PFSK-1 (cell line): ENCODE measurements at regions not wholly inside any gene's neighbourhood (a gene's known extent, or its start where the extent isn't known, plus 50 kb on each side); places are given as distances from the start of the nearest gene placed in this dataset.

ENCODE experiments used
- FOXP2 ChIP-seq: optimal IDR thresholded peaks from 2 replicates; pipeline ENCODE3; 2011; ENCODE audit warnings: borderline replicate concordance, control low read depth, inconsistent platforms; ENCODE audit not compliant: insufficient read depth; ENCODE audit errors: extremely low read length, extremely low read depth
- POLR2AphosphoS5 ChIP-seq: IDR thresholded peaks from 2 replicates; pipeline ENCODE4 v1.6.1; 2012; ENCODE audit warnings: low read depth, mild to moderate bottlenecking, control low read depth, low read length, moderate library complexity
- REST ChIP-seq, 2 experiments: IDR thresholded peaks; 2 replicates each; pipeline versions ENCODE4 v1.6.1 to v1.8.0; 2011 to 2012; ENCODE audit warnings: low read depth in 2 of 2, low read length in 2 of 2, control low read depth in 1 of 2, inconsistent platforms in 1 of 2, mild to moderate bottlenecking in 1 of 2, moderate library complexity in 1 of 2; ENCODE audit not compliant: insufficient read depth in 1 of 2
- SIN3A ChIP-seq: IDR thresholded peaks from 2 replicates; pipeline ENCODE4 v1.6.1; 2012; ENCODE audit warnings: mild to moderate bottlenecking, low read length, moderate library complexity, borderline replicate concordance; ENCODE audit not compliant: insufficient read depth
- TAF1 ChIP-seq: IDR thresholded peaks from 2 replicates; pipeline ENCODE4 v1.6.1; 2012; ENCODE audit warnings: low read length, control low read depth, borderline replicate concordance; ENCODE audit not compliant: insufficient read depth

DNA sequence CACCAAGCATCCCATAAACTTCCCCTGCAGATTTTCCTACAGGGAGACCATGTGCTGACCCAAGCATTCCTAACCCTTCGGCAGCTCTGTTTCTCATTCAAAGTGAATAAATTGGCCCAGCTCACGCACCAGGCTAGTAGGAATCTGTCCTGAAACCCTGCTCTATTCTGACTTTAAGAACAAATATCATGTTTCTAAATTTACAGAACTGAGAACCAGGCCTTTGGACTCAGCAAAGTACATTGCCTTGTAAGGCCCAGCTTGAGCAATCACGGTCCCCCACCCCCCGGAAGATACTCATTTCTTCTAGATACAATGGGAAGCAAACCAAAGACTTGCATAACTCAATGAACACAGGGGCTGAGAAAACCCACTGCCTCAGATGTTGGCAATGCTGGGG lies 160.1 kb upstream of the NFIA start:
- no peak for TF ChIP-seq REST (IDR thresholded peaks at IDR 0.05; ENCODE audit: insufficient read depth in 1 of 2, low read depth in 2 of 2, low read length in 2 of 2)
- TF ChIP-seq SIN3A: no peak
- TF ChIP-seq POLR2AphosphoS5: no peak
- TF ChIP-seq TAF1: no peak
- TF ChIP-seq FOXP2: no peak

GRCh38 chr1:60921175-60921574 lies 161.2 kb upstream of the NFIA start:
- TF ChIP-seq REST (IDR thresholded peaks at IDR 0.05; ENCODE audit: insufficient read depth in 1 of 2, low read depth in 2 of 2, low read length in 2 of 2) (no peak), FOXP2 (no peak), SIN3A (no peak), POLR2AphosphoS5 (no peak), TAF1 (no peak)

GRCh38 chr1:60920561-60920960 lies 161.8 kb upstream of the NFIA start:
- no peak for TF ChIP-seq FOXP2
- TF ChIP-seq POLR2AphosphoS5: no peak
- TF ChIP-seq SIN3A: no peak
- no peak for TF ChIP-seq REST (IDR thresholded peaks at IDR 0.05; ENCODE audit: insufficient read depth in 1 of 2, low read depth in 2 of 2, low read length in 2 of 2)
- no peak for TF ChIP-seq TAF1

DNA sequence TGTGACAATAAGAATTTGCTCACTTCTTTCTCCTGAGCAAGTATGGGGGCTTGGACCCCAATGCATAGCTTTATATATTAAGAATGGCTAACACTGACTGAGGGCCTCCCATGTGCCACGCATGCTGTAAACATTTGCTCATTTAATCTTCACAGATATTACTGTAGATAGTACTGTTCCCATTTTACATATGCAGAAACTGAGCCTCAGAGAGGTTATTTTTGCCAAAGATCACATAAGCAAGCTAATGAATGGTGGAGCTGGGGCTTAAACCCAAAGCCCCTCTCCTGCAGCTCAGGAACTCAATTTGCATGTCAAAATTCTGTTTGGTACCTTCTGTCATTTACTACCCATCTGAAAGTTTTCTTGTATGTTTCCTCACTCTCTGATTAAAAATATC lies 163.5 kb upstream of the NFIA start:
- TF ChIP-seq REST (IDR thresholded peaks at IDR 0.05; ENCODE audit: insufficient read depth in 1 of 2, low read depth in 2 of 2, low read length in 2 of 2): no peak
- no peak for TF ChIP-seq SIN3A
- no peak for TF ChIP-seq TAF1
- no peak for TF ChIP-seq POLR2AphosphoS5
- no peak for TF ChIP-seq FOXP2

DNA sequence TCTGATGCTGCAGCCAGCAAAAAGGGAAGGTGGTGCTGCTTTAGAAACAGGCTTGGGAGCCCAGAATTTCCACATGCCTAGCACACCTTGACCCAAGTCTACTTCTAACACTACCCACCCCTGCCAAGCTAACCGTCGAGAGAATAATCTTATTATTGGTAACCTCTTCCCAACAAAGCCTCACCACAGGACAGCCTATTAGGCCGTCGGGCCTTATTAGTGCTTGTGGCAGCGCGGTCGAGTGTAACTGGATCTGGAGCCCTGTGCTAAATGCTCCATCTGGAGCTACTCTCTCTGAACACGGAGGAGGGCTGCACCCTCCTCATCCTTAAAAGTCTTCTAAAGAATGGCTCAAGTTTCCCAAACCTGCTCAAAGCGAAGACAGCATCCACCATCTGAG lies 165.5 kb upstream of the NFIA start:
- TF ChIP-seq REST (IDR thresholded peaks at IDR 0.05; ENCODE audit: insufficient read depth in 1 of 2, low read depth in 2 of 2, low read length in 2 of 2) (no peak), POLR2AphosphoS5 (no peak), TAF1 (no peak), SIN3A (no peak), FOXP2 (no peak)
